Dedifferentiated amniotic fluid mesenchymal stem cell (primary cell): ENCODE measurements at regions not wholly inside any gene's neighbourhood (a gene's known extent, or its start where the extent isn't known, plus 50 kb on each side); places are given as distances from the start of the nearest gene placed in this dataset.
"Not testable (repeated sequence)": the region's sequence is repeated elsewhere in the genome, so short reads cannot be mapped to it uniquely, and the experiment has no call there.

ENCODE experiments used
- DNase-seq: peaks from one replicate; pipeline ENCODE4 v3.0.0-alpha.2; 2016; ENCODE audit errors: extremely low spot score

DNA sequence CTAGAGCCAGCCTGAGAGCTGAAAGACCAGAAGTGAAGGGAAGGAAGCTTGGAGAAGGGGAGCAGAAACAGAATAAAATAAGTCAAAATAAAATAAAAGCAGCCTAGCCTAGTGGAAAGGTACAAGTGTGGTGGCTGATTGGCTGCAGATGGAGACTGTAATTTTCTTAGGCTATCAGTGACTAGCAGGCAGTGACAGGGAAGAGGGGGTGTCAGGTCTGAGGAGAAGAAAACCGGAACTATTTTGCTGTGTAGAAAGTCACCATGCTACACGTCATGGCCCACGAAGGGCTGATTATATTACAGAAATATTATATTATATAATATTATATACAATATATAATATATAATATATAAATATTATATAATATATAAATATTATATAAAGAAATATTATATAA lies 98.1 kb upstream of the TAF11L2 start:
- DNase-seq, result no peak

DNA sequence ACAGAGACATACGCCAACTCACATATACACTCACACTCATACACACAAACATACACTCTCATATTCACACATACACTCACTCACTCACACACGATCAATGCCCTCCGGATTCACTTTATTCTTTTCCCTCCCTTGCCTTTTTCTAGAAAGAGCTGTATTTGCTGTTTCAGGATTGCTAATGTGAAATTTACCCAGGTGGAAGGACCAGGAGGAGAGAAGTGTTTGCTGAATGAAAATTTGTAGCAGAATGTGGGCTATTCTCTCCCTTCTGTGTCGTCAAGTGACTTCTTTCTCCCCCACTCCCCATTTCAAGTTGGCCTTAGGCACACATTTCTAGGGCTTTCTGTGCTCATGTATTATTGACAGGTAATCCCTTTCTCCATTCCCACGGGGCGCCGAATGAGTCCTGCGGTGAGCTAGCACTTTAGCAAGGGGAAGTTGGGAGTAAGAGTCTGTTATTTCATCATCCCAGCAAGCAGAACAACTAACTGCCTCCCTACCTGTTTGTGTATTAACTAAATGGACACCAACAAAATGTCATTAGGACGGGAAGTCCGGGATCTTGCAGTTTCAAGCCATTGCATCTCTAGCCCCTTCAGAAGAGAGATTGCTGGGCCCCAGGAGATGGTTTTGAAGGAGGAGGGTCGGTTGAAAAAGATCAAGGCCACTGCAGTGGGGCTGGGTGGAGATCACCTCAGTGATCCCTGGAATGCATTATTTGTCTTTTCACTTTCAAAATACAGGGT lies 97.1 kb upstream of the TAF11L2 start:
- no peak for DNase-seq

DNA sequence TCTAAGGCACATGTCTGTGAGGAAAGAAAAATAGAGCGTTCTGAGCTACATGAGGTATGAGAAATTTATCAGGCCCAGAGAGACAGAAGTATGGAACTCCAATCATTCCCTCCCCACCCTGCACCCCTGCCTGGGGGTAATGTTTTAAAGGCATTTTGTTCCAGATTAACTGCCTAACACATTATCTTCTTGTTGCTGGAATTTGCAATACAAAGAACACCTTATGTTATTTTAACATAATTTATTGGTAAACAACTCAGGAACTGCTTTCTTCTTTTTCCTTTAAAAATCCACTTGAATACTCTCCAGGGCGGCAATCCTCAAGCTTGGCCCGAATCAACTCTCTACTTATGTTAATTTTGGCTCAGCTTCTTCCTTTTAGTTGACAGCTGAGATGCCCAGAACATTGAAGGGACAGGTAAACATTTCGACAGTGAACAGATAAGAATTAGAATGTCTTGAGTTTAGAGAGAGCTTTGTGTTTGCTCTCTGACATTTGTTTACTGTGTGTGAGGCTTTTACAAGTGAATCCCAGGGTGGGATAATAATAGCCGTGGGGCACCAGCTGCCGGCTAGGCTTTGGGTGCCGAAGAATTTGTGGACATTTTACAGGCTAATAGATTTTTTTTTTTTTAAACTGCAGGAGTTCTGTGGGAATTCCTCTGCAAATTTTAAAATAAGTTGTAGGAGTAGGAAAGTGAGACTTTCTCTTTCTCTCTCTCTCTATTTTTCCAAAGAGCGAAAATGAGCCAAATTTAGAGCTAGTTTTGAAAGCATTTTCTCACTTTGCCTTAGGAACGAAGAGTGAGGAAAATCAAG lies 96.4 kb upstream of the TAF11L2 start:
- DNase-seq, result no peak

DNA sequence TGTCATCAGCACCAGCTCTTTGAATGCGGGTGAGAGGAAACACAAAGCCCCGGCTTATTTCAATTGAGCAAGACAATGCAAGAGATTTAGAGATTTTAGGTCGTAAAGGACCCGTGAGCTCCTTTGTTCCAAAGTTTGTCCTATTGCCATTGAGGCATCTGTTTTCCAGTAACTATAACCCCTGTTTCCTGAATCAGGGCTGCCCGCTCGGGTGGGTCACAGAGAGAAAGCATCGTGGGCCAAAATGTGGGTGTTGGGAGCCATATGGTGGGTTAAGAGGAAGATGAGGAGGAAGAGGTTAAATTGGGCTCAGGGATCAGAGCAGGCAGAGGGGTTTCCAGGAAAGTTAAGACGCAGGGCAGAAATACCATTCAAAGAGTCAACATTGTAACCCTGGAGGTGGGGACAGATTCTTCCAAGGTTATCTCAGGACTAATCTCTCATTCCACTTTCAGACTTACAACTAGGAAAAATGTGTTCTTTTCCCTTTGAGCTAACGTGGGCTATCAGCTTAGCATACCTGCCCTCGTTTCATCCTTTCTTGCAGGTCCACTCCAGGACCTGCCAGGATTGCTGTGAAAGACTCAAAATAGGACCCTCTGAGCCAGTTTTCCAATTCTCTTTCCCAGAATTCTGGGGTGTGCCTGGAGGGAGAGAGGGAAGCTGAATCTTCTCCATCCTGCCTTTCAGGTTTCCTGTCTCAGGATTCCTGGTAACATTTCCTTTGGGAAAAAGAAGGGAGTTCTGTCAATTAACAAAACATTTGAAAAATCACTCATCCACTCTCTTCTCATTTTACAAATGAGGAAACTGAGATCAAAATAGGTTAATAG lies 95.5 kb upstream of the TAF11L2 start:
- no peak for DNase-seq

DNA sequence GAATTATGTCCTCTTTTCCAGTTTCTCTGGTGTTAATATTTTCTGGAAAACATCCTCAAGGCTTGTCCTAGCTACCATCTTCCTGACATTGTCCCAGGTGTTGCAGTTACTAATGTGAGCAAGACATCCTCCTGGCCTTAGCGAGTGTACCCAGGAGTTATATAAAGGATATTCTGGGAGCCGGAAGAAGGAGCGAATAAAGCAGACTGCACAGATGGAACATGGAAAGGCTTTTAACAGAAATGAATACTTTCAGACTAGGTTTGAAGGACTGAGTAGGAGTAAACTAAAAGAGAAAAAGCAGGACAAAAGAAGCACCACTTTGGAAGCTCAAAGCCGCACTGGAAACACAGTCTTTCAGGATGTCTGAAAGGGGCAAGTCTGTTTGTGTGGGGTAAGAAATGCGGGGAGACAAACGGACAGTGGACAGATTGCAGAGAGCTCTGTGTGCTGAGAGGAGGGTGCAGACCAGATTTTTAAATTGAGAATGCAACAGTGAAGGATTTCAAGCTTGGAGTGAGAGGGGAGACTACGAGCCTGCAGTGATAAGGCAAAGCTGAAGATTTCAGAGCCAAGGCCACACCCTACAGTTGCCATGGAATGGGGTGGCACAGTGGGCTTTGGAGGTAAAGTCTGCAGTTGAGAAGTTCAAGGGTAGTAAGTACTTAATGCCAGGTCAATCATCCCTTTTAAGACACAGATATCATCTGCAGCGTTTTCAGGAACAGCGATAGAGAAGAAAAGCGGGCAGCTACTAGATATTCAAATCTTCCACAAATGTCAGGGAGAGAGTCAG lies 94.1 kb upstream of the TAF11L2 start:
- DNase-seq, result no peak

DNA sequence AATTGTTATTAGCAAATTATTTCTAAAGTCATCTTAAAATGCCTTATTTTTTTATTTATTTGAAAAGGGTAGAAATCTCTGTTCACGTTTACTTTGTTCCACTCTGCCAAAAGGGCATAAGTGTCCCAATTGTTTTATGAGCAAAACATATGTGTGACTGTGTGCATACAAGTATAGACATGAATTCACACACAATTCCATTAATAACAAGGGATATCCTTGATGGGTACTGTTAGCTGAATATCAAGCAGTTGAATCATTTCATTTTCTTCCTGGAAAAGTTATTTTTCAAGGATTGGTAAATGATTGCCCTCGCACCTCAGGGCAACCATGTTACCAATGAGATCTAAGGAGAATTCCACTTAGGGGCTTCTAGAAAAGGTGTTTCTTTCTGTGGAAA lies 92.1 kb upstream of the TAF11L2 start:
- DNase-seq, result no peak

DNA sequence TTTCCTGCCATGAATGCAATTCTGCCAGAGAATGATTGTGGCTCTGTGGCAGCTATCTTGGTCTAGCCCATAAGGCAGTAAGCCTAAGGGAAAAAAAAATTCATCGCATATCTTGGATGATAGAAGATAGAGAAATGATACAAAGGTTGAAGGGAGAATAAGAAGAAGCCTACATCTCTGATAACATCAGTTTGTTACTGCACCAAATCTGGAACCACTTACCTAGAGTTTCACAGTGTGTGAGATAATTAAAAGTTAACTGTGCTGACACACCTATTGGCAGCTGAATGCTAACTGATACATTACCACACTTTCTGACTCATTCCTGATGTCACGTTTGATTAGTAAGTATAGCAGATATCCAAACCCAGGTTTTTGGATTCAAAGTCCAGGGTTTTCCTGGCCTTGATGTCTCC lies 91.6 kb upstream of the TAF11L2 start:
- DNase-seq, result no peak

DNA sequence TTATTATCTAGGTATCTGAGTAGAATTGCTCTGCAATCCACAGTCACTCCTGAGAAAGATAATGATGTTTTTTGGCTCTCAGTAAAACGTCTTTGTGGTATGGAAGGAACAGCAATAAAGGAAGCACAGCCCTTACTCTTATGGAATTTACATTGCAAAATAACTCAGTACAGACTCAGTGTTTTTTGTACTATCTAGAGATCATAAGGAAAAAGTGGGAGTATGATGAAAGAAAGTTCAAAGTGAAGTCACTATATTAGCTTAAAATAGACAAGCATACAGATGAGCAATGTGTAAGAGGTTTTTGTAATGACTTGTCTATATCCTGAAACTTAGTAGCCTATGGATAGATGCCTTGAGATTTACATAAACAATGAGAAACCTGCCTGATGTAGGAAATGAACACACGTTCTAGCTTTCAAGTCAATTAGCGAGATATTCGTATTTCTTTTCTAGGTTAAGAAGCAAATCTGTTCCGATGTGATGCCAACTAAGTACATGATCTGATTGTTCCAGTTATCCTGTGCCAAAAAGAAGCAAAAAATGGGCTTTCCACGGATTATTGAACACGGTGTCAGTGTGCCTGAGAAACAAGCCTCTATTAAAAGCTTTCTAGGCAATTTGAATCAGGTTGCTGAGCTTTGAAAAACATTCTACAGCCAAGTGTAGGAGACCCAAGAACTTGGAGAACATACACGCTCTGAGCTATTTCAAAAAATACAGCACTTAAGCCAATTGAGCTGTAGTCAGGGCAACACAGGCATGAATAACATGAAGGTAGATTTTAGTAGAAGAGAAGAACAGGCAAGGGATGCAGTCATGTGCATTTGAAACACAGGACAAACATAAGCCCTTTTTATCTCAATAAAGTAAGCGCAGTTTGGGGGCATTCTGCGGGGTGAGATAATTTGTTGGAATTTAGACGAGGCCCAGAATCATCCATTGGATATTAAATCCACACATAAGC lies 86.3 kb upstream of the TAF11L2 start:
- DNase-seq, result no peak

DNA sequence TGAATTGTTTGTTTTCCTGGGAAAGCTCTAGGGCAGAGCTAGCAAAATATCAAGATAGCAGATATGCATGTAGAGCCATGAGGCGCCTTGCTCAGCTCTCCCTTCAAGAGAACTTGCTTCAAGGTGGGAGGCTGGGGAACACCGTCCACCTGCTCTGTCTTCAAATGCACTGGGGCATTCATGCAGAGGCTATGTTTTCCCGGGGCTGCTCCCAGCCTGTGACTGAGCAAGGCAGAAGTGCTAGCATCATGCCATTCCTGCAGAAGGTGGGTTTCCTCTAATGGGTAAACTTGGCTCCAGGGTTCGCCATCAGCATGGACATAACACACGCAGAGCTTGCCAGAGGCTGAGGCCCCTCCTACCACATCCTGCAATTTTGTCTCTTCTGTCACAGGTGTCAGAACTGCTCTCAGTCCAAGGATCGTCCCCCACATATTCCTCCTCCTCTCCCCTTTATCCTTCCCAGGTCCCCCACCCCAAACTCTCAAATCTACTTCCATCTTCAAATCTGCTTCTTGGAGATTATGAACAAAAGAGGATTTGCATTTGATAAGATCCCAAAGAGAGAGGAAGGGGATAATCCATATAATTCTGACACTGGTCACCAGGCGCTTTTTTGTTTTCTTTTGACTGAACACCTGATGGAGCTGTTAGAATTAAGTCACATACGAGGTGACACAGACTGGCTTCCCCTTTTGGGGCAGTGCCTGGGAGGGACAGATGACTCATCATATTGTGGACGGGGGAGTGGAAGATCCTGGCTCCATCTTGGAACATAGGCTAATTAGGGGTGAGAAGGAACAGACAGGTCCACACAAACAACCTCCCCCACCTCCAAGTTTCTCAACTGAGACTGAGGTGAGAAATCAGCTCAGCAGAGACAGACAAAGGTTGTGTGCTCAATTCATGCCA lies 85.0 kb upstream of the TAF11L2 start:
- no peak for DNase-seq

DNA sequence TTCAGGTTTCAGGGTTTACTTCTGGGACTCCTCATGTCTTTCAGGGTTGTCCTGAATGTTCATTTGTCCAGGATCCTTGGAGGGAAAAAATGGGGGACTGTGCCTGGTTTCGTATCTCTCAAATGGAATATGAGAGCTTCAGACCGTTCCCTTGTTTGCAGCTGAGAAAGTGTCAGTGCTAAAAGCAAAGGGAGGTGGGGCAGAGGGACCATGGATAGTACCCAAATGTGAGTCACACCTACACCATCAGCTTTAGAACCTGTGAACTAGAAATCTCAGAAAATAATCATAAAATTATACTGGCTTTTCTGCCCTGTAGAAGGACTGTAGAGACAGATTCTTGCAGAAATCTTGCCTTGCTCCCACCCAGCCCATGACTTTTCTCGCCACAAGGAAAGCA lies 84.3 kb upstream of the TAF11L2 start:
- DNase-seq, result no peak

DNA sequence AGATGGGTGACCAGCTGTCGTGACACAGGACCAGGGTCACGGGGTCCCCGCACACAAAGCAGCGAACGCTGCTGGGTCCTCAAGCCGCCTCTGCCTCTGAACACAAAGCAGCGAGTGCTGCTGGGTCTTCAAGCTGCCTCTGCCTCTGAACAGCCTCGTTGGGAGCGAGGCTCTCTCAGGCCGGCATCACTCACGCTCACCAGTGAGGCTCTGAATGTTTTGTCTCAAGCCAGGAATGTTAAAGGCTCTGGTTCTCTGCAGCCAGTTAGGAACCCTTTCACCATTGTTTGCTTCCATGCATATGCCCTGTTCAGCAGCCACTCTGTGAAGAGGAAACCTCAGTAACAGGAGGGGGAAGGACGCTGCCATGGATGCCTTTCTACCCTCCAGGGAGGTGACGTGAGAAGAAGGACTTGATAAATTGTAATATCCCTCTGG lies 82.7 kb upstream of the TAF11L2 start:
- DNase-seq, result no peak

DNA sequence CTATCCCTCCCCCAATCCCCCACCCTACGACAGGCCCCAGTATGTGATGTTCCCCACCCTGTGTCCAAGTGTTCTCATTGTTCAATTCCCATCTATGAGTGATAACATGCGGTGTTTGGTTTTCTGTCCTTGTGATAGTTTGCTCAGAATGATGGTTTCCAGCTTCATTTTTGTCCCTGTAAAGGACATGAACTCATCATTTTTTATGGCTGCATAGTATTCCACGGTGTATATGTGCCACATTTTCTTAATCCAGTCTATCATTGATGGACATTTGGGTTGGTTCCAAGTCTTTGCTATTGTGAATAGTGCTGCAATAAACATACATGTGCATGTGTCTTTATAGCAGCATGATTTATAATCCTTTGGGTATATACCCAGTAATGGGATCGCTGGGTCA lies 81.7 kb upstream of the TAF11L2 start:
- DNase-seq, result not testable (repeated sequence)

DNA sequence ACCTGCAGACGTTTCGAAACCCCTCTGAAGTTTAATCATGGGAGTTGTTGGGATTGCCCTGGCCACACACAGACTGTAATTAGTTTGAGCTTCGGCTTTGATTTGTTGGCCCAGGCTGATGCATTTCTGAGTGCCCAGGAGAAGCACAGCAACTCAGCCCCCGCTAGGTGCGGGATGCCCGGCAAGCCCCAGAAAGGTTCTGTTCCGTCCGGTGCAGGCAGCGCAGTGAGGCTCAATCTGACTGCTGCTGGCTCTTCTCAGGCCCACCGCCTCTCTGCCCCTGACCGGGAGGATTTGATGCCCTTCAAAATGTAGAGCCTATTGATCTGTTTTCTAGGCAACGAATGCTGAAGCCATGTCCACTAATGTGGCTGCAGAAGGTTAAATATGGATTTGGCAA lies 73.4 kb upstream of the TAF11L2 start:
- DNase-seq, result no peak

DNA sequence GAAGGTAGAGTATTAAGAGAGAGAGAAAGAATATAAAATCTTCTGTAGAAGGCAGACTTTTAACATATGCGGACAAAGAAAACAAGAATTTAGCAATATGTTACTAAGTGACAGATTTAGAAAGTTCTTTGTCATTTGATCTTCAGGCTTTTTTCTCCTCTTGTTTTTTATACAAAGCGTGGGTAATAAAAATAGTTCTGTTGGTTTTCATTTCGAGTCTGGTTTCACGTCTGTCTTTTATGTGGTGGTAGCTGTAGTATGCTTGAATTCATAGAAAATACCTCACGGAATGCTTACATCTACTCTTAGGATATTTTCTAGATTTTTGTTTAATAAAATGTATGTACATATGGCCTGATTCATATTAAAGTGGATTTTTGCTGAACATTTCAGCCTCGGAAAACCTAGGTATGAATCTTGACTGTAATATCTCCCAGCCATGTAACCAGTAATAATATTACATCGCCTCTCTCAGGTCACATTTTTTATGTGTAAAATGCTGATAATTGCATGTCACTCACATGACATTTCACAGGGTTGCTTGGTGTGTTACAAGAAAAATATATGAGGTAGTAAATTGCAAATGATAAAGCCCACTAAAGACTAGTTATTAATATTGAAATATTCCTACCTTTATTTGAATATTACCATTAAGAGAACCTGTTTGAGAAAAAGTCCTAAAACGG lies 72.5 kb upstream of the TAF11L2 start:
- DNase-seq, result no peak

DNA sequence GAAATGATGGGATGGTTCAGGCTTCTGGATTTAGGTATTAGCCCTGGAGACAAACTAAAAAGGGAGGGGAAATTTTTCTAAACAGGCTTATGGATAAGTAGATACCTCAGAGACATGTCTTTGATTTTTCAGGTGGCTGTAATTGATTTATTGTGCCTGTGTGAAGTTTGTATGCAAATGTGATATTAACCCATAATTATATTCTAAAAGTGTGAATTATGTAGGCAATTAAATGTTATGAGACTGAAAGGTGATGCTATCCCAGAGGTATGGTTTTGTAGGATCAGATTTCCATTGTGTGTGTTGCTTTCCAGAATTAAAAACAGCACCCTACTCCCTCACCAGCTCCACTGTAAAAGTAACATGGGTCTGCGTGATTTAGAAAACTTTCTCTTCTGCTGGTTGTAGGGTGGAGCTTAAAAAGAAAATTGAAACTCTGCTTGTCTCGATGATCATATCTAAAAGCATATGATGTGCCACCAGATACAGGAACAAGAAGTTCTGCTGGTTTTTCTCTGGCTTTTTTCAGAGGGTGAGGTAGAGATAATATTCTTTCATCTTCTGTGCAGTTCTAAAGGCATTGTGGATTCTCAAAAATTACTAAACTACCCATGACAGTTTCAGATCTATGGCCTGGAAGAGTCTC lies 71.8 kb upstream of the TAF11L2 start:
- no peak for DNase-seq

DNA sequence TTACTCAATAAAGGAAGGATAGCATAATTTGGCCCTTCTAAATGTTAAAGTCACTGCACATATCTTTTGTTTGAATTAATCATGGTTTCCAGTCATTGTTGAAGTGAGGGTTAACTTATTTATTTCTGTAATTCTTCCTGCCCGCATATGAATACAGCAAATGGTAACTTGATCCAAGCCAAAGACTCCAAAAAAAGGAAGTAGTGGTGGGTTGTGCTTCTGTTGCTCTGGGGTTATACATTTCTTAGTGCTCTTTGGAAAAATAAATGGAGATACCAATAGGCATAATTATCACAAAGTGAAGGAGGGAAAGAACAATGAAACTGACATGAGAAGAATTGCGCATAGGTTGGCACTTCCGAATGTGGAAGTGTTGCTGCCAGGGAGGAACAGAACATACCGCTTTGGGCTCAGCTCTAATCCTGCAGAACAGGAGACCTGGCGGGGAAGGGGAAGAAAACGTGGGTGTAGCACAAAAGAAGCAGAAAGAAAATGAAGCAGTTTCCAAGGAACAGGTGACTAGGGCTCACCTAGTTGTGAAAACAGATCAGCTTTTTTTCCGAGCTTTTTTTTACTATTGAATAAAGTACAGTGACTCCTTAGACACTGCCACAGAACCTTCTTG lies 69.7 kb upstream of the TAF11L2 start:
- no peak for DNase-seq

DNA sequence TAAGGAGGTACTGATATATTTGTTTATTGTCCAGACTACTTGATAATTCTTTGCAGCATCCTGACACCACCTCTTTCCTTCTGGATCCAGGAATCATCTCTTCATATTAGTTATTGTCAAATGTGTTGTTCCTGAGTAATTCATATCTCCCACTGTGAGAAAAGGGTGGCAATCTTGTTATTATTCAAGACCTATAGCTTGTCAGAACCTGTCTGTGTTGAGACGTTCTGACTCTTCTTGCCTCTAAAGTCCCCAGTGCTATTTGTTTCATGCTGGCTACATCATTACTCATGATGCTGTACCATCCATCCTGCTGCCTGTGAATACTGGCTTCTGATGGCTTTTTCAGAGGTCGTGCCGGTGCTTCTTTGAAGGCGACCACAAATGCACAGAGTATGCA lies 68.7 kb upstream of the TAF11L2 start:
- DNase-seq, result no peak

DNA sequence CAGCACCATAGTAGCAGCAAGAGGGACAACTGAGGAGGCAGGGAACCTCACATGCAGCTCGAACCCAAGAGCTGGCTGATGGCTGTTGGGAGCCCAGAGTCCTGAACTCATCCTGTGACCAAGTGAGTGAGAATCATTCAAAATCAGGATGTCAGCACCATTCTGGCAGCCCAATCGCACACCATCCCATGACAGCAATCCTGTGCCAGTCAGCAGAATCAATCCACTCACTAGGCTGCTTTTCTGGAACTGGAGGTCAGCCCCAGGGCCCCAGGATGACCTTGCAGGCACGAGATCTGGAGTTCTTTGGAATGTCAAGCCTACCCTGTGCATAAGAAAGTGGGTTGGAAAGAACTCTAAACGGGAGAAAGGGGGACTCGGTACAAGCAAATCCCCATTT lies 67.8 kb upstream of the TAF11L2 start:
- DNase-seq, result no peak
